Tibial nerve (tissue), 4 donors: ENCODE measurements at regions not wholly inside any gene's neighbourhood (a gene's known extent, or its start where the extent isn't known, plus 50 kb on each side); places are given as distances from the start of the nearest gene placed in this dataset.

Experiments used
- CTCF ChIP-seq, 5 experiments: fragments of 200-600 bp in 3 of 5; fragments of 450-650 bp in 2 of 5; sonication (generic) in 3 of 5; IDR thresholded peaks; one replicate each; pipeline ENCODE4 v1.5.1; 2016 to 2019; ENCODE audit warnings: antibody characterized with exemption in 5 of 5, mild to moderate bottlenecking in 3 of 5, moderate library complexity in 2 of 5
- EP300 ChIP-seq, 2 donors: sonication (generic); formaldehyde crosslinking; IDR thresholded peaks; one replicate each; pipeline ENCODE4 v1.6.1; 2017; ENCODE audit warnings: antibody characterized with exemption in 2 of 2, mild to moderate bottlenecking in 1 of 2
- POLR2A ChIP-seq, 2 donors: fragments of 450-650 bp; IDR thresholded peaks; one replicate each; pipeline ENCODE4 v1.6.1; 2017; ENCODE audit warnings: antibody characterized with exemption in 2 of 2, mild to moderate bottlenecking in 2 of 2, moderate library complexity in 2 of 2

- no peak for TF ChIP-seq CTCF (IDR thresholded peaks at IDR 0.05)
- TF ChIP-seq POLR2A (IDR thresholded peaks at IDR 0.05), result no peak
- no peak for TF ChIP-seq EP300 (IDR thresholded peaks at IDR 0.05)
Observed at GRCh38 chr16:59124056-59124455, 389.9 kb upstream of the GOT2 start.
